ENCODE measurements at regions not wholly inside any gene's neighbourhood (a gene's known extent, or its start where the extent isn't known, plus 50 kb on each side); places are given as distances from the start of the nearest gene placed in this dataset.
"Not testable (repeated sequence)": the region's sequence is repeated elsewhere in the genome, so short reads cannot be mapped to it uniquely, and the experiment has no call there.

- H3K9me3 Mint-ChIP-seq: no peaks in the 10 kb centered on the region
- H3K27ac Mint-ChIP-seq: peak overlapping the region; percentile 23
- no peaks in the 10 kb centered on the region for H3K4me1 Mint-ChIP-seq
- DNase-seq (ENCODE audit: low spot score in 2 of 2) (peak; percentile 57 to 84), ATAC-seq (peak; percentile 88)
- no peaks in the 10 kb centered on the region for H3K36me3 Mint-ChIP-seq
- peak overlapping the region; percentile 26 for H3K4me3 Mint-ChIP-seq
These were observed 429.7 kb downstream of the ETS1 start for GRCh38 chr11:128157423-128158298.

GRCh38 chr11:128156486-128156885, 430.9 kb downstream of the ETS1 start:
- DNase-seq (ENCODE audit: low spot score in 2 of 2): no peak
- H3K27ac Mint-ChIP-seq: no peak overlapping the region
- no peaks in the 10 kb centered on the region for H3K9me3 Mint-ChIP-seq
- no peaks in the 10 kb centered on the region for H3K4me1 Mint-ChIP-seq
- no peak for ATAC-seq
- H3K4me3 Mint-ChIP-seq: no peak overlapping the region
- no peaks in the 10 kb centered on the region for H3K36me3 Mint-ChIP-seq

- H3K4me1 Mint-ChIP-seq: no peaks in the 10 kb centered on the region
These were observed 431.8 kb downstream of the ETS1 start for GRCh38 chr11:128155590-128155989.

GRCh38 chr11:128153697-128154048, 433.7 kb downstream of the ETS1 start:
- ATAC-seq: no peak
- Mint-ChIP-seq H3K27ac (no peak overlapping the region), H3K36me3 (no peaks in the 10 kb centered on the region), H3K4me1 (no peaks in the 10 kb centered on the region), H3K9me3 (no peaks in the 10 kb centered on the region), H3K4me3 (no peak overlapping the region)
- DNase-seq (ENCODE audit: low spot score in 2 of 2): no peak

More at GRCh38 chr11:128155590-128155989, 431.8 kb downstream of the ETS1 start:
- Mint-ChIP-seq H3K4me3 (no peak overlapping the region), H3K27ac (no peak overlapping the region), H3K9me3 (no peaks in the 10 kb centered on the region), H3K36me3 (no peaks in the 10 kb centered on the region)
- DNase-seq (ENCODE audit: low spot score in 2 of 2) (no peak), ATAC-seq (no peak)

- no peak overlapping the region for H3K4me3 Mint-ChIP-seq
- ATAC-seq (no peak), DNase-seq (ENCODE audit: low spot score in 2 of 2) (no peak)
- H3K36me3 Mint-ChIP-seq: no peaks in the 10 kb centered on the region
- no peaks in the 10 kb centered on the region for H3K4me1 Mint-ChIP-seq
- H3K27ac Mint-ChIP-seq: no peak overlapping the region
- H3K9me3 Mint-ChIP-seq: no peaks in the 10 kb centered on the region
These were observed 434.3 kb downstream of the ETS1 start for GRCh38 chr11:128152796-128153696.

GRCh38 chr11:128151780-128152179, 435.6 kb downstream of the ETS1 start:
- H3K4me1 Mint-ChIP-seq: no peaks in the 10 kb centered on the region
- no peaks in the 10 kb centered on the region for H3K9me3 Mint-ChIP-seq
- H3K36me3 Mint-ChIP-seq: no peaks in the 10 kb centered on the region
- no peak for DNase-seq (ENCODE audit: low spot score in 2 of 2)
- ATAC-seq: no peak
- no peak overlapping the region for H3K4me3 Mint-ChIP-seq
- H3K27ac Mint-ChIP-seq: no peak overlapping the region

- no peaks in the 10 kb centered on the region for H3K36me3 Mint-ChIP-seq
- no peak overlapping the region for H3K4me3 Mint-ChIP-seq
- no peaks in the 10 kb centered on the region for H3K4me1 Mint-ChIP-seq
- no peaks in the 10 kb centered on the region for H3K9me3 Mint-ChIP-seq
- ATAC-seq (no peak), DNase-seq (ENCODE audit: low spot score in 2 of 2) (no peak)
- H3K27ac Mint-ChIP-seq: no peak overlapping the region
These were observed 436.0 kb downstream of the ETS1 start for GRCh38 chr11:128151338-128151737.

- Mint-ChIP-seq H3K36me3 (no peaks in the 10 kb centered on the region), H3K4me3 (no peak overlapping the region), H3K27ac (no peak overlapping the region), H3K4me1 (no peaks in the 10 kb centered on the region), H3K9me3 (no peaks in the 10 kb centered on the region)
- no peak for DNase-seq (ENCODE audit: low spot score in 2 of 2)
- no peak for ATAC-seq
These were observed 439.1 kb downstream of the ETS1 start for GRCh38 chr11:128148208-128148607.

- H3K4me1 Mint-ChIP-seq: no peaks in the 10 kb centered on the region
- DNase-seq (ENCODE audit: low spot score in 2 of 2) (no peak), ATAC-seq (no peak)
- H3K36me3 Mint-ChIP-seq: no peaks in the 10 kb centered on the region
- no peak overlapping the region for H3K27ac Mint-ChIP-seq
- no peak overlapping the region for H3K4me3 Mint-ChIP-seq
- no peaks in the 10 kb centered on the region for H3K9me3 Mint-ChIP-seq
These were observed 440.3 kb downstream of the ETS1 start for GRCh38 chr11:128146926-128147605.

GRCh38 chr11:128140293-128140692, 447.1 kb downstream of the ETS1 start:
- not testable (repeated sequence) for H3K9me3 Mint-ChIP-seq; ATAC-seq; H3K4me3 Mint-ChIP-seq; H3K27ac Mint-ChIP-seq; H3K36me3 Mint-ChIP-seq; H3K4me1 Mint-ChIP-seq; DNase-seq (ENCODE audit: low spot score in 2 of 2)

GRCh38 chr11:128135451-128135850, 451.9 kb downstream of the ETS1 start:
- no peak for DNase-seq (ENCODE audit: low spot score in 2 of 2)
- Mint-ChIP-seq H3K27ac (no peak overlapping the region), H3K9me3 (peaks cover 4% of the 10 kb centered on the region), H3K4me3 (no peak overlapping the region), H3K36me3 (no peaks in the 10 kb centered on the region), H3K4me1 (peaks cover 9% of the 10 kb centered on the region)
- no peak for ATAC-seq

- DNase-seq (ENCODE audit: low spot score in 2 of 2) (no peak), ATAC-seq (no peak)
- no peaks in the 10 kb centered on the region for H3K9me3 Mint-ChIP-seq
- no peaks in the 10 kb centered on the region for H3K36me3 Mint-ChIP-seq
- no peak overlapping the region for H3K27ac Mint-ChIP-seq
- H3K4me3 Mint-ChIP-seq: no peak overlapping the region
- no peaks in the 10 kb centered on the region for H3K4me1 Mint-ChIP-seq
These were observed 453.9 kb downstream of the ETS1 start for GRCh38 chr11:128133501-128133900.

- H3K36me3 Mint-ChIP-seq: no peaks in the 10 kb centered on the region
- no peaks in the 10 kb centered on the region for H3K4me1 Mint-ChIP-seq
- no peak for ATAC-seq
- DNase-seq (ENCODE audit: low spot score in 2 of 2): no peak
- H3K27ac Mint-ChIP-seq: no peak overlapping the region
- no peaks in the 10 kb centered on the region for H3K9me3 Mint-ChIP-seq
- no peak overlapping the region for H3K4me3 Mint-ChIP-seq
These were observed 457.3 kb downstream of the ETS1 start for GRCh38 chr11:128130052-128130451.

- no peak for ATAC-seq
- Mint-ChIP-seq H3K36me3 (no peaks in the 10 kb centered on the region), H3K9me3 (no peaks in the 10 kb centered on the region), H3K4me1 (no peaks in the 10 kb centered on the region), H3K27ac (no peak overlapping the region), H3K4me3 (no peak overlapping the region)
- no peak for DNase-seq (ENCODE audit: low spot score in 2 of 2)
These were observed 461.6 kb downstream of the ETS1 start for GRCh38 chr11:128125723-128126122.

GRCh38 chr11:128116885-128117284, 470.5 kb downstream of the ETS1 start:
- DNase-seq (ENCODE audit: low spot score in 2 of 2) (no peak), ATAC-seq (no peak)
- Mint-ChIP-seq H3K4me3 (no peak overlapping the region), H3K9me3 (no peaks in the 10 kb centered on the region), H3K27ac (no peak overlapping the region), H3K36me3 (no peaks in the 10 kb centered on the region), H3K4me1 (peaks cover 4% of the 10 kb centered on the region)
